Spleen (tissue), 11 donors: ENCODE measurements at regions not wholly inside any gene's neighbourhood (a gene's known extent, or its start where the extent isn't known, plus 50 kb on each side); places are given as distances from the start of the nearest gene placed in this dataset.

Experiments used
- DNase-seq: peaks from one replicate; pipeline ENCODE4 v3.0.0-alpha.2; 2020
- H3K27ac ChIP-seq, 8 donors: fragments of 200-600 bp; sonication (generic) in 7 of 8; 1 replicate in 4 of 8; 2 replicates in 4 of 8; pipeline versions ENCODE4 v1.5.0 to v1.8.0; 2016 to 2021; ENCODE audit warnings: inconsistent platforms in 4 of 8, mild to moderate bottlenecking in 4 of 8, moderate library complexity in 1 of 8
- H3K27me3 ChIP-seq, 7 donors: fragments of 200-600 bp; sonication (generic) in 6 of 7; replicated peaks in 1 of 7; 1 replicate in 4 of 7; 2 replicates in 3 of 7; pipeline versions ENCODE4 v1.5.0 to v1.8.0; 2016 to 2021; ENCODE audit warnings: inconsistent platforms in 3 of 7, mild to moderate bottlenecking in 1 of 7
- H3K36me3 ChIP-seq, 6 donors: fragments of 200-600 bp; sonication (generic) in 5 of 6; 1 replicate in 4 of 6; 2 replicates in 2 of 6; pipeline versions ENCODE4 v1.5.0 to v1.8.0; 2016 to 2021; ENCODE audit warnings: inconsistent platforms in 2 of 6
- H3K4me1 ChIP-seq, 6 donors: fragments of 200-600 bp; sonication (generic) in 5 of 6; 1 replicate in 3 of 6; 2 replicates in 3 of 6; pipeline versions ENCODE4 v1.5.0 to v1.8.0; 2016 to 2021; ENCODE audit warnings: inconsistent platforms in 3 of 6
- H3K4me3 ChIP-seq, 8 donors: fragments of 200-600 bp; sonication (generic) in 7 of 8; 1 replicate in 4 of 8; 2 replicates in 4 of 8; pipeline versions ENCODE4 v1.5.0 to v1.8.0; 2016 to 2021; ENCODE audit warnings: inconsistent platforms in 4 of 8, mild to moderate bottlenecking in 4 of 8, moderate library complexity in 2 of 8
- H3K9me3 ChIP-seq, 8 donors: fragments of 200-600 bp; sonication (generic) in 7 of 8; 1 replicate in 4 of 8; 2 replicates in 4 of 8; pipeline versions ENCODE4 v1.5.0 to v1.8.0; 2016 to 2021; ENCODE audit warnings: inconsistent platforms in 4 of 8
- POLR2A ChIP-seq, 3 donors: fragments of 450-650 bp; IDR thresholded peaks; one replicate each; pipeline ENCODE4 v1.5.1; 2017; ENCODE audit warnings: antibody characterized with exemption in 3 of 3, mild to moderate bottlenecking in 1 of 3
- POLR2AphosphoS5 ChIP-seq, 3 donors: sonication (generic); formaldehyde crosslinking; IDR thresholded peaks; one replicate each; pipeline ENCODE4 v1.5.1; 2017; ENCODE audit warnings: antibody characterized with exemption in 3 of 3
- WGBS, 5 donors: extraction: QIAGEN DNeasy Blood & Tissue Kit in 3 of 5; methylation state at CpG; one replicate each; pipeline versions ENCODE4 v1.1.5 to v1.1.7; 2013 to 2018; 5-methylcytosine and 5-hydroxymethylcytosine counted together
- intact Hi-C: fragments of 100-400 bp; cut with DNase I; formaldehyde crosslinking; loops from one replicate; pipeline ENCODE4 v1.15.0; 2023; ENCODE audit warnings: low total_unique reads
- TF ChIP-seq, protein P1 (sequence below), 11 experiments: fragments of 200-600 bp in 7 of 11; fragments of 450-650 bp in 4 of 11; sonication (generic) in 4 of 11; IDR thresholded peaks in 8 of 11; conservative IDR thresholded peaks in 3 of 11; 1 replicate in 7 of 11; 2 replicates in 4 of 11; pipeline versions ENCODE4 v1.4.0 to v1.8.0; 2016 to 2021; ENCODE audit warnings: antibody characterized with exemption in 11 of 11, inconsistent platforms in 4 of 11, mild to moderate bottlenecking in 1 of 11
- donor health status: healthy with polysubstance abuse.
- donor health status: DM: no; HTN: no; CAD: no; lungs with moderate emphysema.
- donor health status: DM: no; HTN: no; CAD: no.
- donor health status: Bipolar disorder and iron deficiency.
- donor health status: healthy.
- donor health status: DM: no; HTN: no; CAD: no.
- donor health status: DM: yes; HTN: yes; CAD: no.

GRCh38 chr6:15826814-15827318 lies 164.0 kb upstream of the DTNBP1 start:
- no peaks in the 10 kb centered on the region for H3K36me3 ChIP-seq
- intact Hi-C loops, result no loop called here
- no peaks in the 10 kb centered on the region for H3K4me1 ChIP-seq
- no peak overlapping the region for H3K27ac ChIP-seq
- no peak for TF ChIP-seq POLR2AphosphoS5 (IDR thresholded peaks at IDR 0.05)
- no peak for TF ChIP-seq POLR2A (IDR thresholded peaks at IDR 0.05)
- TF ChIP-seq, protein P1, sequence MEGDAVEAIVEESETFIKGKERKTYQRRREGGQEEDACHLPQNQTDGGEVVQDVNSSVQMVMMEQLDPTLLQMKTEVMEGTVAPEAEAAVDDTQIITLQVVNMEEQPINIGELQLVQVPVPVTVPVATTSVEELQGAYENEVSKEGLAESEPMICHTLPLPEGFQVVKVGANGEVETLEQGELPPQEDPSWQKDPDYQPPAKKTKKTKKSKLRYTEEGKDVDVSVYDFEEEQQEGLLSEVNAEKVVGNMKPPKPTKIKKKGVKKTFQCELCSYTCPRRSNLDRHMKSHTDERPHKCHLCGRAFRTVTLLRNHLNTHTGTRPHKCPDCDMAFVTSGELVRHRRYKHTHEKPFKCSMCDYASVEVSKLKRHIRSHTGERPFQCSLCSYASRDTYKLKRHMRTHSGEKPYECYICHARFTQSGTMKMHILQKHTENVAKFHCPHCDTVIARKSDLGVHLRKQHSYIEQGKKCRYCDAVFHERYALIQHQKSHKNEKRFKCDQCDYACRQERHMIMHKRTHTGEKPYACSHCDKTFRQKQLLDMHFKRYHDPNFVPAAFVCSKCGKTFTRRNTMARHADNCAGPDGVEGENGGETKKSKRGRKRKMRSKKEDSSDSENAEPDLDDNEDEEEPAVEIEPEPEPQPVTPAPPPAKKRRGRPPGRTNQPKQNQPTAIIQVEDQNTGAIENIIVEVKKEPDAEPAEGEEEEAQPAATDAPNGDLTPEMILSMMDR (IDR thresholded peaks at IDR 0.05 in 8 of 11, conservative IDR thresholded peaks at IDR 0.05 in 3 of 11), result no peak
- no peaks in the 10 kb centered on the region for H3K27me3 ChIP-seq
- H3K9me3 ChIP-seq, result no peaks in the 10 kb centered on the region
- H3K4me3 ChIP-seq, result no peak overlapping the region
- no peak for DNase-seq
- WGBS, 5 donors, result 91 to 99% (median 94%) methylated on average over 5 of the region's 5 CpGs

- intact Hi-C loops, result no loop called here
- no peak for DNase-seq
- WGBS, 5 donors, result 82 to 87% (median 87%) methylated on average over 8 of the region's 8 CpGs
- H3K4me3 ChIP-seq, result no peak overlapping the region
- H3K9me3 ChIP-seq, result no peaks in the 10 kb centered on the region
- H3K4me1 ChIP-seq, result peaks cover 0 to 2% (median 0%) of the 10 kb centered on the region in 6 donors
- TF ChIP-seq, protein P1 (IDR thresholded peaks at IDR 0.05 in 8 of 11, conservative IDR thresholded peaks at IDR 0.05 in 3 of 11), result no peak
- no peak for TF ChIP-seq POLR2AphosphoS5 (IDR thresholded peaks at IDR 0.05)
- no peak for TF ChIP-seq POLR2A (IDR thresholded peaks at IDR 0.05)
- H3K27ac ChIP-seq, result no peak overlapping the region
- no peaks in the 10 kb centered on the region for H3K36me3 ChIP-seq
- no peaks in the 10 kb centered on the region for H3K27me3 ChIP-seq
Observed at GRCh38 chr6:15825332-15825930, 162.6 kb upstream of the DTNBP1 start.

DNA sequence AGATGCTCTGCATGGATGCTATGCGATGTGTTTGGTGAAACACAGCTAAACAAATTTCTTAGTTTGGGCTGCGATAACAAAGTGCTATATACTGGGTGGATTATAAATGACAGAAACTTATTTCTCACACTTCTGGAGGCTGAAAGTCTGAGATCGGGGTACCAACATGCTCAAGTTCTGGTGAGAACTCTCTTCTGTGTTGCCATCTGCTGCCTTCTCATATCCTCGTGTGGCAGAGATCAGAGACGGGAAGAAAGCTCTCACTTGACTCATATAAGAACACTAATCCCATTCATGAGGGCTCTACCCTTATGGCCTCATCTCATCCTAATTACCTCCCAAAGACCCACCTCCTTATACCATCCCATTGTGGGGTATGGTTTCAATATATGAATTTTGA lies 162.0 kb upstream of the DTNBP1 start:
- Histone ChIP-seq H3K4me1 (peaks cover 0 to 5% (median 0%) of the 10 kb centered on the region in 6 donors), H3K4me3 (no peak overlapping the region), H3K27me3 (no peaks in the 10 kb centered on the region), H3K27ac (no peak overlapping the region), H3K9me3 (no peaks in the 10 kb centered on the region), H3K36me3 (no peaks in the 10 kb centered on the region)
- no peak for DNase-seq
- TF ChIP-seq POLR2AphosphoS5 (IDR thresholded peaks at IDR 0.05), result no peak
- TF ChIP-seq, protein P1 (IDR thresholded peaks at IDR 0.05 in 8 of 11, conservative IDR thresholded peaks at IDR 0.05 in 3 of 11), result no peak
- no peak for TF ChIP-seq POLR2A (IDR thresholded peaks at IDR 0.05)
- WGBS, 5 donors, result 92 to 97% (median 93%) methylated on average over 5 of the region's 5 CpGs
- intact Hi-C loops, result no loop called here

GRCh38 chr6:15823838-15824414 lies 161.1 kb upstream of the DTNBP1 start:
- intact Hi-C loops, result no loop called here
- no peak overlapping the region for H3K27ac ChIP-seq
- H3K36me3 ChIP-seq, result no peaks in the 10 kb centered on the region
- WGBS, 5 donors, result 70 to 79% (median 73%) methylated on average over 2 of the region's 2 CpGs
- TF ChIP-seq, protein P1 (IDR thresholded peaks at IDR 0.05 in 8 of 11, conservative IDR thresholded peaks at IDR 0.05 in 3 of 11), result no peak
- TF ChIP-seq POLR2AphosphoS5 (IDR thresholded peaks at IDR 0.05) (no peak), POLR2A (IDR thresholded peaks at IDR 0.05) (no peak)
- no peaks in the 10 kb centered on the region for H3K9me3 ChIP-seq
- no peak for DNase-seq
- peaks cover 0 to 5% (median 0%) of the 10 kb centered on the region in 6 donors for H3K4me1 ChIP-seq
- H3K27me3 ChIP-seq, result no peaks in the 10 kb centered on the region
- no peak overlapping the region for H3K4me3 ChIP-seq
